ENCODE measurements at regions not wholly inside any gene's neighbourhood (a gene's known extent, or its start where the extent isn't known, plus 50 kb on each side); places are given as distances from the start of the nearest gene placed in this dataset.

GRCh38 chr6:97963193-97963592, 680.2 kb upstream of the MMS22L start:
- no peak for TF ChIP-seq ELF1 (IDR thresholded peaks at IDR 0.05)
- TF ChIP-seq TAF1 (IDR thresholded peaks at IDR 0.05; ENCODE audit: borderline replicate concordance, low read depth, low read length), result no peak
- TF ChIP-seq SIN3A (IDR thresholded peaks at IDR 0.05; ENCODE audit: borderline replicate concordance, low read depth, low read length), result no peak
- TF ChIP-seq, protein P1, sequence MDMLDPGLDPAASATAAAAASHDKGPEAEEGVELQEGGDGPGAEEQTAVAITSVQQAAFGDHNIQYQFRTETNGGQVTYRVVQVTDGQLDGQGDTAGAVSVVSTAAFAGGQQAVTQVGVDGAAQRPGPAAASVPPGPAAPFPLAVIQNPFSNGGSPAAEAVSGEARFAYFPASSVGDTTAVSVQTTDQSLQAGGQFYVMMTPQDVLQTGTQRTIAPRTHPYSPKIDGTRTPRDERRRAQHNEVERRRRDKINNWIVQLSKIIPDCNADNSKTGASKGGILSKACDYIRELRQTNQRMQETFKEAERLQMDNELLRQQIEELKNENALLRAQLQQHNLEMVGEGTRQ (IDR thresholded peaks at IDR 0.05; ENCODE audit: borderline replicate concordance, low read depth, low read length), result no peak
- TF ChIP-seq FOSL2 (IDR thresholded peaks at IDR 0.05; ENCODE audit: borderline replicate concordance, low read depth), result peak; percentile 48; the same call in 1 of the 2 replicates
- no peak for TF ChIP-seq MXI1 (IDR thresholded peaks at IDR 0.05; ENCODE audit: low read depth, low read length)
- TF ChIP-seq, protein P2, sequence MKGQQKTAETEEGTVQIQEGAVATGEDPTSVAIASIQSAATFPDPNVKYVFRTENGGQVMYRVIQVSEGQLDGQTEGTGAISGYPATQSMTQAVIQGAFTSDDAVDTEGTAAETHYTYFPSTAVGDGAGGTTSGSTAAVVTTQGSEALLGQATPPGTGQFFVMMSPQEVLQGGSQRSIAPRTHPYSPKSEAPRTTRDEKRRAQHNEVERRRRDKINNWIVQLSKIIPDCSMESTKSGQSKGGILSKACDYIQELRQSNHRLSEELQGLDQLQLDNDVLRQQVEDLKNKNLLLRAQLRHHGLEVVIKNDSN (IDR thresholded peaks at IDR 0.05; ENCODE audit: borderline replicate concordance, low read depth), result no peak
- TF ChIP-seq TEAD4 (IDR thresholded peaks at IDR 0.05; ENCODE audit: borderline replicate concordance, insufficient read depth), result no peak
- TF ChIP-seq JUND (IDR thresholded peaks at IDR 0.05), result peak; percentile 36
- peak; percentile 15; the same call in 1 of the 2 replicates for TF ChIP-seq TCF12 (IDR thresholded peaks at IDR 0.05)
- no peak for TF ChIP-seq FOXJ3 (CRISPR knock-in tag; IDR thresholded peaks at IDR 0.05)
- no peak for TF ChIP-seq YY1 (IDR thresholded peaks at IDR 0.05; ENCODE audit: low read depth)
- TF ChIP-seq SMC3 (IDR thresholded peaks at IDR 0.05; ENCODE audit: low read depth, low read length), result no peak
- TF ChIP-seq NFIC (IDR thresholded peaks at IDR 0.05; ENCODE audit: borderline replicate concordance), result 0 out of 2 replicates have a peak, but pooled peaks have one; percentile 12
- no peak for TF ChIP-seq CHD2 (IDR thresholded peaks at IDR 0.05; ENCODE audit: low read length, partially characterized antibody)
- no peak for TF ChIP-seq RAD21 (IDR thresholded peaks at IDR 0.05; ENCODE audit: low read length)
- TF ChIP-seq EZH2phosphoT487 (IDR thresholded peaks at IDR 0.05; ENCODE audit: borderline replicate concordance, low read depth), result no peak
- no peak for TF ChIP-seq RCOR1 (IDR thresholded peaks at IDR 0.05; ENCODE audit: low read length)
- no peak for TF ChIP-seq EP300 (IDR thresholded peaks at IDR 0.05; ENCODE audit: borderline replicate concordance in 1 of 2, low read depth in 1 of 2, low read length in 1 of 2)
- TF ChIP-seq CTCF (IDR thresholded peaks at IDR 0.05), result no peak
- TF ChIP-seq, protein P3, sequence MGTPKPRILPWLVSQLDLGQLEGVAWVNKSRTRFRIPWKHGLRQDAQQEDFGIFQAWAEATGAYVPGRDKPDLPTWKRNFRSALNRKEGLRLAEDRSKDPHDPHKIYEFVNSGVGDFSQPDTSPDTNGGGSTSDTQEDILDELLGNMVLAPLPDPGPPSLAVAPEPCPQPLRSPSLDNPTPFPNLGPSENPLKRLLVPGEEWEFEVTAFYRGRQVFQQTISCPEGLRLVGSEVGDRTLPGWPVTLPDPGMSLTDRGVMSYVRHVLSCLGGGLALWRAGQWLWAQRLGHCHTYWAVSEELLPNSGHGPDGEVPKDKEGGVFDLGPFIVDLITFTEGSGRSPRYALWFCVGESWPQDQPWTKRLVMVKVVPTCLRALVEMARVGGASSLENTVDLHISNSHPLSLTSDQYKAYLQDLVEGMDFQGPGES (IDR thresholded peaks at IDR 0.05; ENCODE audit: low read depth, low read length), result no peak
- TF ChIP-seq, protein P4, sequence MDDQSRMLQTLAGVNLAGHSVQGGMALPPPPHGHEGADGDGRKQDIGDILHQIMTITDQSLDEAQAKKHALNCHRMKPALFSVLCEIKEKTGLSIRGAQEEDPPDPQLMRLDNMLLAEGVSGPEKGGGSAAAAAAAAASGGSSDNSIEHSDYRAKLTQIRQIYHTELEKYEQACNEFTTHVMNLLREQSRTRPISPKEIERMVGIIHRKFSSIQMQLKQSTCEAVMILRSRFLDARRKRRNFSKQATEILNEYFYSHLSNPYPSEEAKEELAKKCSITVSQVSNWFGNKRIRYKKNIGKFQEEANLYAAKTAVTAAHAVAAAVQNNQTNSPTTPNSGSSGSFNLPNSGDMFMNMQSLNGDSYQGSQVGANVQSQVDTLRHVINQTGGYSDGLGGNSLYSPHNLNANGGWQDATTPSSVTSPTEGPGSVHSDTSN (IDR thresholded peaks at IDR 0.05), result peak; percentile 22; the same call in 1 of the 2 replicates
- TF ChIP-seq FOXM1 (IDR thresholded peaks at IDR 0.05; ENCODE audit: low read depth), result no peak
- no peak for TF ChIP-seq NRF1 (IDR thresholded peaks at IDR 0.05; ENCODE audit: low read depth, low read length)
- DNase-seq, result no peak
- Histone ChIP-seq H3F3A (replicated peaks; ENCODE audit: insufficient read depth) (no peaks in the 10 kb centered on the region), H3K27ac (ENCODE audit: low read depth in 2 of 2, low read length in 1 of 2) (no peak overlapping the region), H3K9me3 (no peaks in the 10 kb centered on the region), H3K4me1 (ENCODE audit: control insufficient read depth in 1 of 2, insufficient read depth in 2 of 2, low read depth in 1 of 2, low read length in 1 of 2) (no peaks in the 10 kb centered on the region), H3K36me3 (replicated peaks in 1 of 2; ENCODE audit: control insufficient read depth in 1 of 2, insufficient read depth in 2 of 2, low read length in 1 of 2) (no peaks in the 10 kb centered on the region), H3K9me2 (no peaks in the 10 kb centered on the region), H3K4me3 (ENCODE audit: low read depth in 2 of 2, low read length in 1 of 2) (no peak overlapping the region), H4K20me1 (ENCODE audit: insufficient read depth) (no peaks in the 10 kb centered on the region), H3K4me2 (no peak overlapping the region), H3K79me2 (ENCODE audit: insufficient read depth) (no peaks in the 10 kb centered on the region), H3K27me3 (ENCODE audit: insufficient read depth) (no peaks in the 10 kb centered on the region), H2AFZ (ENCODE audit: low read depth) (no peak overlapping the region), H3K9ac (no peak overlapping the region)
- POLR2A ChIA-PET, result no interaction called here
- 46% methylated on average over 3 of the region's 3 CpGs for WGBS (ENCODE audit: low lambda C conversion rate)
- CTCF ChIA-PET, result no interaction called here
